ENCODE measurements at regions not wholly inside any gene's neighbourhood (a gene's known extent, or its start where the extent isn't known, plus 50 kb on each side); places are given as distances from the start of the nearest gene placed in this dataset.

- no peak for DNase-seq
- Histone ChIP-seq H3K36me3 (no peaks in the 10 kb centered on the region), H3K27ac (no peak overlapping the region), H3K27me3 (no peaks in the 10 kb centered on the region), H3K4me1 (no peaks in the 10 kb centered on the region), H3K4me3 (no peak overlapping the region), H3K9me3 (no peaks in the 10 kb centered on the region)
- no peak for TF ChIP-seq POLR2AphosphoS5 (IDR thresholded peaks at IDR 0.05)
- TF ChIP-seq, protein P1, sequence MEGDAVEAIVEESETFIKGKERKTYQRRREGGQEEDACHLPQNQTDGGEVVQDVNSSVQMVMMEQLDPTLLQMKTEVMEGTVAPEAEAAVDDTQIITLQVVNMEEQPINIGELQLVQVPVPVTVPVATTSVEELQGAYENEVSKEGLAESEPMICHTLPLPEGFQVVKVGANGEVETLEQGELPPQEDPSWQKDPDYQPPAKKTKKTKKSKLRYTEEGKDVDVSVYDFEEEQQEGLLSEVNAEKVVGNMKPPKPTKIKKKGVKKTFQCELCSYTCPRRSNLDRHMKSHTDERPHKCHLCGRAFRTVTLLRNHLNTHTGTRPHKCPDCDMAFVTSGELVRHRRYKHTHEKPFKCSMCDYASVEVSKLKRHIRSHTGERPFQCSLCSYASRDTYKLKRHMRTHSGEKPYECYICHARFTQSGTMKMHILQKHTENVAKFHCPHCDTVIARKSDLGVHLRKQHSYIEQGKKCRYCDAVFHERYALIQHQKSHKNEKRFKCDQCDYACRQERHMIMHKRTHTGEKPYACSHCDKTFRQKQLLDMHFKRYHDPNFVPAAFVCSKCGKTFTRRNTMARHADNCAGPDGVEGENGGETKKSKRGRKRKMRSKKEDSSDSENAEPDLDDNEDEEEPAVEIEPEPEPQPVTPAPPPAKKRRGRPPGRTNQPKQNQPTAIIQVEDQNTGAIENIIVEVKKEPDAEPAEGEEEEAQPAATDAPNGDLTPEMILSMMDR (IDR thresholded peaks at IDR 0.05): no peak
- TF ChIP-seq EP300 (IDR thresholded peaks at IDR 0.05; ENCODE audit: low read depth): no peak
- TF ChIP-seq POLR2A (IDR thresholded peaks at IDR 0.05): no peak
- in situ Hi-C loops (cut with MboI; ENCODE audit: low pct_ligation_motif_present in 1 of 4, low pct_unique_long_range_greater_than_20kb in 1 of 4, low sequenced_read_pairs in 3 of 4) (no loop called here), intact Hi-C loops (cut with DNase I; ENCODE audit: low total_unique reads) (no loop called here)
- 73 to 83% methylated on average over 1 to 2 of the region's 2 CpGs for WGBS, 2 donors (ENCODE audit: low coverage in 1 of 2)
Measured at GRCh38 chr3:69554576-69554975, 168.7 kb upstream of the FRMD4B start.

- DNase-seq: no peak
- Histone ChIP-seq H3K27me3 (no peaks in the 10 kb centered on the region), H3K4me1 (no peaks in the 10 kb centered on the region), H3K4me3 (no peak overlapping the region), H3K36me3 (no peaks in the 10 kb centered on the region), H3K9me3 (no peaks in the 10 kb centered on the region), H3K27ac (no peak overlapping the region)
- WGBS, 2 donors (ENCODE audit: low coverage in 1 of 2): 77 to 84% methylated on average over 3 to 4 of the region's 4 CpGs
- in situ Hi-C loops (cut with MboI; ENCODE audit: low pct_ligation_motif_present in 1 of 4, low pct_unique_long_range_greater_than_20kb in 1 of 4, low sequenced_read_pairs in 3 of 4): no loop called here
- TF ChIP-seq, protein P1 (IDR thresholded peaks at IDR 0.05): no peak
- no peak for TF ChIP-seq POLR2A (IDR thresholded peaks at IDR 0.05)
- no peak for TF ChIP-seq EP300 (IDR thresholded peaks at IDR 0.05; ENCODE audit: low read depth)
- no peak for TF ChIP-seq POLR2AphosphoS5 (IDR thresholded peaks at IDR 0.05)
- intact Hi-C loops (cut with DNase I; ENCODE audit: low total_unique reads): no loop called here
Measured at GRCh38 chr3:69553888-69554287, 168.0 kb upstream of the FRMD4B start.

DNA sequence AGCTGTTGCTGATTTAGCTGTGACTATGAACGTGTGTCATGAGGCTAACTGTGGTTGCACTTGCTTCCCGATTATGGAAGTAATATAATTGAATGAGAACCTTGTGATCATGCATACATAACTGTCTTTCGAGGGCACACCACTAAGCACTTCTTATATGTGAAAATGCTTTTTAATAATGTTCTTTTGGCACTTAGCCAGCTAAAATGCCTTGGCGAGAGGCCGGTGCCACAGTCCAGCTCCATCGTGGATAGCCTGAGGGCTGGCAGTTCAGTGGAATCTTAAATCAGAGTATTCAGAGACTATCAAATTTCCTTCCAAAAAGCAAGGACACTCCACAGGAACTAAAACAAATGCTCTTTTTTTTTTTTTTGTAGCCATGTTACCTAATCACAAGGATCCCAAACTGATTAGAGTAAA lies 161.6 kb upstream of the FRMD4B start:
- Histone ChIP-seq H3K4me3 (no peak overlapping the region), H3K9me3 (no peaks in the 10 kb centered on the region), H3K36me3 (no peaks in the 10 kb centered on the region), H3K27ac (no peak overlapping the region), H3K27me3 (peaks cover 14% of the 10 kb centered on the region), H3K4me1 (peaks cover 0 to 4% (median 1%) of the 10 kb centered on the region in 4 donors)
- in situ Hi-C loops (cut with MboI; ENCODE audit: low pct_ligation_motif_present in 1 of 4, low pct_unique_long_range_greater_than_20kb in 1 of 4, low sequenced_read_pairs in 3 of 4) (no loop called here), intact Hi-C loops (cut with DNase I; ENCODE audit: low total_unique reads) (no loop called here)
- 66 to 78% methylated on average over 6 of the region's 6 CpGs for WGBS, 2 donors (ENCODE audit: low coverage in 1 of 2)
- no peak for DNase-seq
- TF ChIP-seq, protein P1 (IDR thresholded peaks at IDR 0.05): no peak
- TF ChIP-seq EP300 (IDR thresholded peaks at IDR 0.05; ENCODE audit: low read depth): no peak
- no peak for TF ChIP-seq POLR2AphosphoS5 (IDR thresholded peaks at IDR 0.05)
- no peak for TF ChIP-seq POLR2A (IDR thresholded peaks at IDR 0.05)

DNA sequence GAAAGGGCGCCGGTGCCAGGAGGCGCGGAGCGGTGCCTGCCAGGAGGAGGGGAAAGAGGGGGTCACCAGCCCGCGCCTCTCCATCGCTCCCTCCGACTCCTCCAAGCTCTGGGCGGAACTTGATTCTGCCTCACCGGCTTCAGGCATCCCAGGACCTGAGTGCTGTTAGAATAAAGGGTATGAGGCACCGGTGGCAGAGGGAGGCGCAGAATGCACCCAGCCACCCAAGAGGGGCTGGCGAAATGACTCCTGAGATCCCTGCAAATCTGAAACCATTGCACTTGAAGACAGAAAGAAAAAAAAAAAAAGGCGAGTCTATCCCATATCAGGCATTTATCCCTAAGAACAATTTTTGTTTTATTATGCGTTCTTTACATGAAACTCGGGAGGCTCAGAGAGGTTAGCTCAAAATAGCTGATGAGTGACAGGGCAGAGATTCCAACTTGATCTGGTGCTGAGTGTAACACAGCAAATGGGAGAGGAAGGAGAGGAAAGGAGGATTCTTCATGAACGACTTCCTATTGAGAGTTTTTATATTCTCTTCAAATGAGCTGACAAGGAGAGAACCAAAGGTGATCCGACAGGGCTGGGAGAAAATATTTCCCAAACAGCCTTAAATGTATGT lies 157.0 kb upstream of the FRMD4B start:
- intact Hi-C loops (cut with DNase I; ENCODE audit: low total_unique reads): no loop called here
- no peak for DNase-seq
- TF ChIP-seq POLR2A (IDR thresholded peaks at IDR 0.05): no peak
- H3K9me3 ChIP-seq: no peaks in the 10 kb centered on the region
- H3K4me1 ChIP-seq: peaks cover 0 to 16% (median 8%) of the 10 kb centered on the region in 4 donors
- in situ Hi-C loops (cut with MboI; ENCODE audit: low pct_ligation_motif_present in 1 of 4, low pct_unique_long_range_greater_than_20kb in 1 of 4, low sequenced_read_pairs in 3 of 4): no loop called here
- WGBS, 2 donors (ENCODE audit: low coverage in 1 of 2): 20 to 26% methylated on average over 5 to 17 of the region's 19 CpGs
- no peaks in the 10 kb centered on the region for H3K36me3 ChIP-seq
- peak overlapping the region in 2 of 4 donors; percentile 23 to 48 for H3K4me3 ChIP-seq
- peaks cover 32% of the 10 kb centered on the region for H3K27me3 ChIP-seq
- no peak overlapping the region for H3K27ac ChIP-seq

Measured in transverse colon (tissue), 4 donors.